ENCODE measurements at regions not wholly inside any gene's neighbourhood (a gene's known extent, or its start where the extent isn't known, plus 50 kb on each side); places are given as distances from the start of the nearest gene placed in this dataset.

DNA sequence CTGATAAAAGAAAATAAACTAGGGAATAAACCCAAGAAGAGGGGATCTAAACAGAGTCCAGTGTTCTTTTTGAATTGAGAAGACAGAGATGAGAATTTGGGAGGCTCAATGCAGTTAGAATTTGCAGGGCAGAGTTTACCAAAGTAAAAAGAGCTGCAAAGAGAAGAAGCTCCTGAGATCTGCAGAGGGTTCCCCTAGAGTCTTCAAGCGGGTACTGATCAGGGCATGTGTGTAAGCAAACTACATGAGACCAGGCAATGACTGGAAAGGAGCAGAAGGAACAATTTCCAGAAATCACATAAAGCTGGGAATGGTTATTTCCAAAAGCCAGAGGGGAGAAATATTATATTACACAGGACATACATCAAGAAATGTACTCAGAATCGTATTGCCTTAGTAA lies 58.1 kb upstream of the TES start:
- Histone ChIP-seq H3K4me1 (ENCODE audit: control insufficient read depth in 2 of 2, insufficient read depth in 2 of 2, low read length in 2 of 2) (peaks cover 13 to 24% of the 10 kb centered on the region in 2 donors), H3K4me3 (ENCODE audit: control extremely low read depth in 1 of 5, extremely low read depth in 1 of 5, insufficient read depth in 1 of 5, low read depth in 2 of 5, low read length in 4 of 5) (no peak overlapping the region), H4K20me1 (ENCODE audit: control insufficient read depth, insufficient read depth, low read length, poor library complexity, severe bottlenecking) (no peaks in the 10 kb centered on the region), H3K27ac (ENCODE audit: low read length in 2 of 2) (no peak overlapping the region), H3K27me3 (replicated peaks in 1 of 4; ENCODE audit: control extremely low read depth in 1 of 4, control insufficient read depth in 3 of 4, insufficient read depth in 4 of 4, low read length in 3 of 4) (no peaks in the 10 kb centered on the region), H2AFZ (ENCODE audit: insufficient read depth, low read depth, low read length, poor library complexity, severe bottlenecking) (no peak overlapping the region), H3K79me2 (ENCODE audit: control insufficient read depth, insufficient read depth, low read length) (no peaks in the 10 kb centered on the region), H3K9me3 (ENCODE audit: control extremely low read depth in 1 of 3, control insufficient read depth in 2 of 3, insufficient read depth in 1 of 3, low read length in 2 of 3) (no peaks in the 10 kb centered on the region), H3K4me2 (replicated peaks; ENCODE audit: low read depth, low read length, poor library complexity, severe bottlenecking) (peak overlapping the region; percentile 35), H3K36me3 (replicated peaks in 1 of 2; ENCODE audit: control extremely low read depth in 1 of 2, control insufficient read depth in 1 of 2, extremely low read depth in 1 of 2, insufficient read depth in 2 of 2, low read length in 1 of 2) (no peaks in the 10 kb centered on the region), H3K9ac (ENCODE audit: low read length) (no peak overlapping the region)
- H3K4me1 Mint-ChIP-seq, result peaks cover 53% of the 10 kb centered on the region
- no peak overlapping the region for H3K27ac Mint-ChIP-seq
- H3K9me3 Mint-ChIP-seq (ENCODE audit: insufficient read depth), result no peaks in the 10 kb centered on the region
- intact Hi-C loops (cut with micrococcal nuclease), result no loop called here
- CTCF ChIA-PET, result interaction anchor here (0.8 to 1.4 kb wide), 6 partner anchors 11 to 28 kb away, joined by 3 to 7 read pairs (median 4); no protein-coding TSS in a partner anchor
- WGBS (ENCODE audit: insufficient coverage), result 89% methylated on average over 1 of the region's 2 CpGs
- no peak for TF ChIP-seq EZH2 (IDR thresholded peaks at IDR 0.05; ENCODE audit: borderline replicate concordance, insufficient read depth, low read depth, low read length, poor library complexity, severe bottlenecking)
- TF ChIP-seq, protein P1, sequence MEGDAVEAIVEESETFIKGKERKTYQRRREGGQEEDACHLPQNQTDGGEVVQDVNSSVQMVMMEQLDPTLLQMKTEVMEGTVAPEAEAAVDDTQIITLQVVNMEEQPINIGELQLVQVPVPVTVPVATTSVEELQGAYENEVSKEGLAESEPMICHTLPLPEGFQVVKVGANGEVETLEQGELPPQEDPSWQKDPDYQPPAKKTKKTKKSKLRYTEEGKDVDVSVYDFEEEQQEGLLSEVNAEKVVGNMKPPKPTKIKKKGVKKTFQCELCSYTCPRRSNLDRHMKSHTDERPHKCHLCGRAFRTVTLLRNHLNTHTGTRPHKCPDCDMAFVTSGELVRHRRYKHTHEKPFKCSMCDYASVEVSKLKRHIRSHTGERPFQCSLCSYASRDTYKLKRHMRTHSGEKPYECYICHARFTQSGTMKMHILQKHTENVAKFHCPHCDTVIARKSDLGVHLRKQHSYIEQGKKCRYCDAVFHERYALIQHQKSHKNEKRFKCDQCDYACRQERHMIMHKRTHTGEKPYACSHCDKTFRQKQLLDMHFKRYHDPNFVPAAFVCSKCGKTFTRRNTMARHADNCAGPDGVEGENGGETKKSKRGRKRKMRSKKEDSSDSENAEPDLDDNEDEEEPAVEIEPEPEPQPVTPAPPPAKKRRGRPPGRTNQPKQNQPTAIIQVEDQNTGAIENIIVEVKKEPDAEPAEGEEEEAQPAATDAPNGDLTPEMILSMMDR (IDR thresholded peaks at IDR 0.05), result no peak
- POLR2A ChIA-PET, result no interaction called here
- ATAC-seq (ENCODE audit: low read depth) (no peak), DNase-seq (no peak)
- H3K27me3 Mint-ChIP-seq, result no peaks in the 10 kb centered on the region
- H3K4me3 Mint-ChIP-seq, result peak overlapping the region; percentile 23

- Histone ChIP-seq H3K9ac (ENCODE audit: low read length) (peak overlapping the region; percentile 36), H3K4me3 (ENCODE audit: control extremely low read depth in 1 of 5, extremely low read depth in 1 of 5, insufficient read depth in 1 of 5, low read depth in 2 of 5, low read length in 4 of 5) (peak overlapping the region in 2 of 5 experiments; percentile 3 to 21), H3K4me1 (ENCODE audit: control insufficient read depth in 2 of 2, insufficient read depth in 2 of 2, low read length in 2 of 2) (peaks cover 13 to 24% of the 10 kb centered on the region in 2 donors), H2AFZ (ENCODE audit: insufficient read depth, low read depth, low read length, poor library complexity, severe bottlenecking) (no peak overlapping the region), H3K27ac (ENCODE audit: low read length in 2 of 2) (peak overlapping the region; percentile 28 to 30), H3K36me3 (replicated peaks in 1 of 2; ENCODE audit: control extremely low read depth in 1 of 2, control insufficient read depth in 1 of 2, extremely low read depth in 1 of 2, insufficient read depth in 2 of 2, low read length in 1 of 2) (no peaks in the 10 kb centered on the region), H3K79me2 (ENCODE audit: control insufficient read depth, insufficient read depth, low read length) (no peaks in the 10 kb centered on the region), H3K27me3 (replicated peaks in 1 of 4; ENCODE audit: control extremely low read depth in 1 of 4, control insufficient read depth in 3 of 4, insufficient read depth in 4 of 4, low read length in 3 of 4) (no peaks in the 10 kb centered on the region), H4K20me1 (ENCODE audit: control insufficient read depth, insufficient read depth, low read length, poor library complexity, severe bottlenecking) (no peaks in the 10 kb centered on the region), H3K9me3 (ENCODE audit: control extremely low read depth in 1 of 3, control insufficient read depth in 2 of 3, insufficient read depth in 1 of 3, low read length in 2 of 3) (no peaks in the 10 kb centered on the region), H3K4me2 (replicated peaks; ENCODE audit: low read depth, low read length, poor library complexity, severe bottlenecking) (peak overlapping the region; percentile 35)
- TF ChIP-seq, protein P1 (IDR thresholded peaks at IDR 0.05), result no peak
- TF ChIP-seq EZH2 (IDR thresholded peaks at IDR 0.05; ENCODE audit: borderline replicate concordance, insufficient read depth, low read depth, low read length, poor library complexity, severe bottlenecking), result no peak
- no peak for DNase-seq
- Mint-ChIP-seq H3K27ac (peak overlapping the region; percentile 37), H3K4me3 (peak overlapping the region; percentile 11), H3K9me3 (ENCODE audit: insufficient read depth) (no peaks in the 10 kb centered on the region), H3K4me1 (peaks cover 54% of the 10 kb centered on the region), H3K27me3 (no peaks in the 10 kb centered on the region)
- ChIA-PET CTCF (interaction anchor here (0.8 to 1.4 kb wide), 5 partner anchors 12 to 27 kb away, joined by 3 to 7 read pairs (median 4); no protein-coding TSS in a partner anchor), POLR2A (interaction anchor here (0.7 kb wide), 1 partner anchor 21 kb away, joined by 3 read pairs; no protein-coding TSS in a partner anchor)
- intact Hi-C loops (cut with micrococcal nuclease), result no loop called here
- no peak for ATAC-seq (ENCODE audit: low read depth)
- 85% methylated on average over 8 of the region's 9 CpGs for WGBS (ENCODE audit: insufficient coverage)
Observed at GRCh38 chr7:116153050-116153449, 57.3 kb upstream of the TES start.

Measured in B cell (primary cell).